GM12878 (cell line): ENCODE measurements at regions not wholly inside any gene's neighbourhood (a gene's known extent, or its start where the extent isn't known, plus 50 kb on each side); places are given as distances from the start of the nearest gene placed in this dataset.

ENCODE experiments used
- BMI1 ChIP-seq: fragments of 450-650 bp; IDR thresholded peaks from 2 replicates; pipeline ENCODE4 v1.6.1; 2016; ENCODE audit warnings: mild to moderate bottlenecking, moderate library complexity, borderline replicate concordance
- CEBPB ChIP-seq, 2 experiments: fragments of 150-350 bp in 1 of 2; IDR thresholded peaks; 2 replicates each; pipeline ENCODE4 v1.6.1; 2012 to 2014; ENCODE audit warnings: low read depth in 2 of 2, low read length in 2 of 2, borderline replicate concordance in 1 of 2, inconsistent platforms in 1 of 2
- CHD2 ChIP-seq: IDR thresholded peaks from 2 replicates; pipeline ENCODE4 v1.6.1; 2011; ENCODE audit warnings: low read depth, low read length, improper control_type of control experiment, borderline replicate concordance
- CTCF ChIP-seq, 3 experiments: IDR thresholded peaks in 2 of 3; conservative IDR thresholded peaks in 1 of 3; 2 replicates each; pipeline ENCODE4 v1.5.1; 2011; ENCODE audit warnings: low read depth in 3 of 3, low read length in 3 of 3, mild to moderate bottlenecking in 3 of 3, control low read depth in 2 of 3, moderate library complexity in 2 of 3, inconsistent platforms in 1 of 3, mixed read lengths in 1 of 3; ENCODE audit not compliant: control insufficient read depth in 2 of 3, insufficient read depth in 1 of 3; ENCODE audit errors: extremely low read depth in 1 of 3
- EP300 ChIP-seq, 2 experiments: fragments of 150-350 bp in 1 of 2; IDR thresholded peaks; 2 replicates each; pipeline ENCODE4 v1.6.1; 2011 to 2012; ENCODE audit warnings: low read depth in 2 of 2, low read length in 2 of 2, borderline replicate concordance in 1 of 2, improper control_type of control experiment in 1 of 2, inconsistent platforms in 1 of 2; ENCODE audit not compliant: control insufficient read depth in 1 of 2
- FOS ChIP-seq: IDR thresholded peaks from 3 replicates; pipeline ENCODE4 v1.6.1; 2011; ENCODE audit warnings: borderline replicate concordance; ENCODE audit not compliant: insufficient read length; ENCODE audit errors: extremely low read depth
- FOXM1 ChIP-seq: IDR thresholded peaks from 2 replicates; pipeline ENCODE4 v1.6.1; 2012; ENCODE audit warnings: low read depth, mild to moderate bottlenecking, inconsistent platforms, low read length, moderate library complexity
- GABPA ChIP-seq: IDR thresholded peaks from 2 replicates; pipeline ENCODE4 v1.6.1; 2014; ENCODE audit warnings: antibody characterized with exemption, low read depth, mild to moderate bottlenecking, inconsistent platforms
- LARP7 ChIP-seq: fragments of 450-650 bp; IDR thresholded peaks from 2 replicates; pipeline ENCODE4 v1.6.1; 2017; ENCODE audit warnings: mild to moderate bottlenecking
- MXI1 ChIP-seq: fragments of 150-350 bp; IDR thresholded peaks from 2 replicates; pipeline ENCODE4 v1.6.1; 2011; ENCODE audit warnings: low read depth, mild to moderate bottlenecking, inconsistent platforms, low read length, improper control_type of control experiment
- POLR2A ChIP-seq: IDR thresholded peaks from 2 replicates; pipeline ENCODE4 v1.6.1; 2011; ENCODE audit warnings: low read depth, mild to moderate bottlenecking, low read length
- ZNF274 ChIP-seq: IDR thresholded peaks from one replicate; pipeline ENCODE4 v1.8.0; 2011; ENCODE audit not compliant: insufficient read length, insufficient read depth
- TF ChIP-seq, protein P1 (sequence below): IDR thresholded peaks from 2 replicates; pipeline ENCODE4 v1.6.1; 2012; ENCODE audit warnings: mild to moderate bottlenecking, low read depth, low read length

- TF ChIP-seq, protein P1, sequence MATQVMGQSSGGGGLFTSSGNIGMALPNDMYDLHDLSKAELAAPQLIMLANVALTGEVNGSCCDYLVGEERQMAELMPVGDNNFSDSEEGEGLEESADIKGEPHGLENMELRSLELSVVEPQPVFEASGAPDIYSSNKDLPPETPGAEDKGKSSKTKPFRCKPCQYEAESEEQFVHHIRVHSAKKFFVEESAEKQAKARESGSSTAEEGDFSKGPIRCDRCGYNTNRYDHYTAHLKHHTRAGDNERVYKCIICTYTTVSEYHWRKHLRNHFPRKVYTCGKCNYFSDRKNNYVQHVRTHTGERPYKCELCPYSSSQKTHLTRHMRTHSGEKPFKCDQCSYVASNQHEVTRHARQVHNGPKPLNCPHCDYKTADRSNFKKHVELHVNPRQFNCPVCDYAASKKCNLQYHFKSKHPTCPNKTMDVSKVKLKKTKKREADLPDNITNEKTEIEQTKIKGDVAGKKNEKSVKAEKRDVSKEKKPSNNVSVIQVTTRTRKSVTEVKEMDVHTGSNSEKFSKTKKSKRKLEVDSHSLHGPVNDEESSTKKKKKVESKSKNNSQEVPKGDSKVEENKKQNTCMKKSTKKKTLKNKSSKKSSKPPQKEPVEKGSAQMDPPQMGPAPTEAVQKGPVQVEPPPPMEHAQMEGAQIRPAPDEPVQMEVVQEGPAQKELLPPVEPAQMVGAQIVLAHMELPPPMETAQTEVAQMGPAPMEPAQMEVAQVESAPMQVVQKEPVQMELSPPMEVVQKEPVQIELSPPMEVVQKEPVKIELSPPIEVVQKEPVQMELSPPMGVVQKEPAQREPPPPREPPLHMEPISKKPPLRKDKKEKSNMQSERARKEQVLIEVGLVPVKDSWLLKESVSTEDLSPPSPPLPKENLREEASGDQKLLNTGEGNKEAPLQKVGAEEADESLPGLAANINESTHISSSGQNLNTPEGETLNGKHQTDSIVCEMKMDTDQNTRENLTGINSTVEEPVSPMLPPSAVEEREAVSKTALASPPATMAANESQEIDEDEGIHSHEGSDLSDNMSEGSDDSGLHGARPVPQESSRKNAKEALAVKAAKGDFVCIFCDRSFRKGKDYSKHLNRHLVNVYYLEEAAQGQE = no peak
- TF ChIP-seq FOS (no peak), EP300 (IDR thresholded peaks at IDR 0.05; ENCODE audit: borderline replicate concordance in 1 of 2, control insufficient read depth in 1 of 2, low read depth in 2 of 2, low read length in 2 of 2) (no peak), MXI1 (no peak), CEBPB (IDR thresholded peaks at IDR 0.05; ENCODE audit: borderline replicate concordance in 1 of 2, low read depth in 2 of 2, low read length in 2 of 2) (no peak), CHD2 (no peak), ZNF274 (no peak), POLR2A (no peak), FOXM1 (no peak), CTCF (IDR thresholded peaks at IDR 0.05 in 2 of 3, conservative IDR thresholded peaks at IDR 0.05 in 1 of 3; ENCODE audit: control insufficient read depth in 2 of 3, extremely low read depth in 1 of 3, insufficient read depth in 1 of 3, low read depth in 3 of 3, low read length in 3 of 3) (peak in 2 of 3 experiments; percentile 6 to 43; a peak in 1 of 6 replicates), BMI1 (no peak), GABPA (no peak), LARP7 (no peak)
Measured at GRCh38 chr17:22694362-22695227, 1002.3 kb downstream of the KCNJ18 start.
